SK-N-SH (cell line): ENCODE measurements at regions not wholly inside any gene's neighbourhood (a gene's known extent, or its start where the extent isn't known, plus 50 kb on each side); places are given as distances from the start of the nearest gene placed in this dataset.

Experiments
- CTCF ChIP-seq: fragments of 200-600 bp; sonication (generic); IDR thresholded peaks from 2 replicates; pipeline ENCODE4 v1.6.1; 2017; ENCODE audit warnings: antibody characterized with exemption, mild to moderate bottlenecking, moderate library complexity
- ELF1 ChIP-seq: IDR thresholded peaks from 2 replicates; pipeline ENCODE4 v1.4.0; 2012
- FOXJ3 ChIP-seq: sonication (generic); formaldehyde crosslinking; IDR thresholded peaks from 2 replicates; pipeline ENCODE4 v1.5.1; 2020; ENCODE audit warnings: mild to moderate bottlenecking, missing genetic modification reagents
- FOXM1 ChIP-seq: IDR thresholded peaks from 2 replicates; pipeline ENCODE4 v1.4.0; 2012; ENCODE audit warnings: low read depth, mild to moderate bottlenecking
- GABPA ChIP-seq: IDR thresholded peaks from 2 replicates; pipeline ENCODE4 v1.4.0; 2012; ENCODE audit warnings: low read depth, mild to moderate bottlenecking
- MAX ChIP-seq: IDR thresholded peaks from 2 replicates; pipeline ENCODE4 v1.4.0; 2012; ENCODE audit warnings: low read depth
- POLR2AphosphoS5 ChIP-seq: IDR thresholded peaks from 2 replicates; pipeline ENCODE4 v1.6.1; 2012; ENCODE audit warnings: low read depth, low read length
- RCOR1 ChIP-seq: fragments of 150-350 bp; IDR thresholded peaks from 2 replicates; pipeline ENCODE4 v1.6.1; 2017; ENCODE audit warnings: antibody characterized with exemption, low read length
- RFX5 ChIP-seq: IDR thresholded peaks from 2 replicates; pipeline ENCODE4 v1.6.1; 2012; ENCODE audit warnings: mild to moderate bottlenecking, improper control_type of control experiment, low read length
- SIN3A ChIP-seq: IDR thresholded peaks from 2 replicates; pipeline ENCODE4 v1.6.1; 2012; ENCODE audit warnings: low read depth, mild to moderate bottlenecking, low read length, moderate library complexity, borderline replicate concordance
- TAF1 ChIP-seq: IDR thresholded peaks from 2 replicates; pipeline ENCODE4 v1.6.1; 2012; ENCODE audit warnings: low read depth, mild to moderate bottlenecking, low read length, moderate library complexity, borderline replicate concordance
- USF1 ChIP-seq: IDR thresholded peaks from 2 replicates; pipeline ENCODE4 v1.4.0; 2012; ENCODE audit warnings: low read depth, borderline replicate concordance
- ZBTB33 ChIP-seq: IDR thresholded peaks from 2 replicates; pipeline ENCODE4 v1.4.0; 2012; ENCODE audit warnings: low read depth, borderline replicate concordance

- TF ChIP-seq ELF1 (no peak), RFX5 (no peak), CTCF (no peak), MAX (no peak), FOXM1 (no peak), ZBTB33 (no peak), GABPA (no peak), SIN3A (no peak), TAF1 (no peak), POLR2AphosphoS5 (no peak), RCOR1 (no peak), USF1 (no peak), FOXJ3 (no peak)
These were observed 851.4 kb downstream of the MAT2B start for GRCh38 chr5:164356790-164357189.
